HG02884 (cell line): ENCODE measurements at regions not wholly inside any gene's neighbourhood (a gene's known extent, or its start where the extent isn't known, plus 50 kb on each side); places are given as distances from the start of the nearest gene placed in this dataset.

Experiments
- ATAC-seq: cut with Tn5 transposase; IDR thresholded peaks from one replicate; pipeline ENCODE4 v1.9.1; 2021; ENCODE audit warnings: mild to moderate bottlenecking, moderate library complexity; ENCODE audit not compliant: unreplicated experiment

- no peak for ATAC-seq
These were observed 528.3 kb downstream of the CD83 start for GRCh38 chr6:14645841-14646240.

GRCh38 chr6:14646371-14646770 is 528.8 kb downstream of the CD83 start:
- no peak for ATAC-seq

- no peak for ATAC-seq
These were observed 529.8 kb downstream of the CD83 start for GRCh38 chr6:14647357-14647756.

- ATAC-seq, result no peak
These were observed 535.0 kb downstream of the CD83 start for GRCh38 chr6:14652536-14652935.

GRCh38 chr6:14655201-14656061 is 537.9 kb downstream of the CD83 start:
- no peak for ATAC-seq

- ATAC-seq, result peak; percentile 44
These were observed 538.5 kb downstream of the CD83 start for GRCh38 chr6:14656078-14656521.

GRCh38 chr6:14656649-14657048 is 539.1 kb downstream of the CD83 start:
- no peak for ATAC-seq

GRCh38 chr6:14658030-14658429 is 540.5 kb downstream of the CD83 start:
- ATAC-seq, result no peak

- ATAC-seq, result no peak
These were observed 541.5 kb downstream of the CD83 start for GRCh38 chr6:14658886-14659561.

- no peak for ATAC-seq
These were observed 542.3 kb downstream of the CD83 start for GRCh38 chr6:14659841-14660240.

GRCh38 chr6:14660806-14661579 is 543.4 kb downstream of the CD83 start:
- no peak for ATAC-seq

GRCh38 chr6:14661691-14662090 is 544.1 kb downstream of the CD83 start:
- no peak for ATAC-seq

- ATAC-seq, result peak; percentile 32
These were observed 546.6 kb downstream of the CD83 start for GRCh38 chr6:14664112-14664601.

GRCh38 chr6:14664621-14665315 is 547.2 kb downstream of the CD83 start:
- ATAC-seq, result no peak

GRCh38 chr6:14665827-14666724 is 548.5 kb downstream of the CD83 start:
- ATAC-seq, result peak; percentile 59

- ATAC-seq, result no peak
These were observed 553.2 kb downstream of the CD83 start for GRCh38 chr6:14670806-14671205.

- no peak for ATAC-seq
These were observed 553.7 kb downstream of the CD83 start for GRCh38 chr6:14671261-14671681.

GRCh38 chr6:14671937-14672336 is 554.4 kb downstream of the CD83 start:
- ATAC-seq, result no peak

- ATAC-seq, result no peak
These were observed 555.6 kb downstream of the CD83 start for GRCh38 chr6:14673201-14673600.

GRCh38 chr6:14674458-14674857 is 556.9 kb downstream of the CD83 start:
- no peak for ATAC-seq
